Fibroblast of lung (primary cell): ENCODE measurements at regions not wholly inside any gene's neighbourhood (a gene's known extent, or its start where the extent isn't known, plus 50 kb on each side); places are given as distances from the start of the nearest gene placed in this dataset.

ENCODE experiments used
- DNase-seq, 2 donors: peaks; one replicate each; pipeline versions ENCODE4 v3.0.0 to v3.0.0-alpha.2; 2010; ENCODE audit warnings: low read depth in 2 of 2
- H2AFZ ChIP-seq: 2 replicates; pipeline ENCODE4 v1.5.1; 2012; ENCODE audit warnings: low read length, control low read depth, inconsistent platforms
- H3K27ac ChIP-seq: 2 replicates; pipeline ENCODE4 v1.5.1; 2011; ENCODE audit warnings: low read length, control low read depth; ENCODE audit not compliant: insufficient read depth
- H3K27me3 ChIP-seq: 2 replicates; pipeline ENCODE4 v1.5.1; 2011; ENCODE audit warnings: mild to moderate bottlenecking, low read length; ENCODE audit not compliant: control insufficient read depth, insufficient read depth
- H3K36me3 ChIP-seq: 2 replicates; pipeline ENCODE4 v1.5.1; 2011; ENCODE audit warnings: low read length; ENCODE audit not compliant: control insufficient read depth, insufficient read depth
- H3K4me1 ChIP-seq: 2 replicates; pipeline ENCODE4 v1.5.1; 2011; ENCODE audit warnings: low read length; ENCODE audit not compliant: control insufficient read depth, insufficient read depth; ENCODE audit errors: extremely low read depth
- H3K4me2 ChIP-seq: 2 replicates; pipeline ENCODE4 v1.5.1; 2011; ENCODE audit warnings: low read length, control low read depth; ENCODE audit not compliant: insufficient read depth; ENCODE audit errors: extremely low read depth
- H3K4me3 ChIP-seq, 4 experiments: fragments of 200-600 bp in 1 of 4; sonication (generic) in 1 of 4; replicated peaks in 1 of 4; 2 replicates each; pipeline ENCODE4 v1.5.1; 2011 to 2016; ENCODE audit warnings: low read length in 4 of 4, low read depth in 3 of 4, mild to moderate bottlenecking in 3 of 4, control low read depth in 2 of 4, inconsistent platforms in 1 of 4, mixed read lengths in 1 of 4; ENCODE audit not compliant: insufficient read depth in 1 of 4; ENCODE audit errors: control extremely low read depth in 1 of 4
- H3K79me2 ChIP-seq: 2 replicates; pipeline ENCODE4 v1.5.1; 2012; ENCODE audit warnings: mild to moderate bottlenecking, low read length, inconsistent platforms; ENCODE audit not compliant: control insufficient read depth, insufficient read depth
- H3K9ac ChIP-seq: 2 replicates; pipeline ENCODE4 v1.5.1; 2011; ENCODE audit warnings: mild to moderate bottlenecking, low read length, control low read depth; ENCODE audit not compliant: insufficient read depth
- H3K9me3 ChIP-seq: 2 replicates; pipeline ENCODE4 v1.5.1; 2012; ENCODE audit warnings: low read depth, low read length; ENCODE audit not compliant: control insufficient read depth, insufficient read depth
- H4K20me1 ChIP-seq: 2 replicates; pipeline ENCODE4 v1.5.1; 2011; ENCODE audit warnings: low read length; ENCODE audit not compliant: control insufficient read depth, insufficient read depth; ENCODE audit errors: extremely low read depth
- CTCF ChIP-seq, 2 donors: IDR thresholded peaks in 1 of 2; conservative IDR thresholded peaks in 1 of 2; 1 replicate in 1 of 2; 2 replicates in 1 of 2; pipeline ENCODE4 v1.5.1; 2011 to 2012; ENCODE audit warnings: low read length in 2 of 2, control low read depth in 1 of 2, inconsistent platforms in 1 of 2, low read depth in 1 of 2, mild to moderate bottlenecking in 1 of 2
- EZH2 ChIP-seq: IDR thresholded peaks from 2 replicates; pipeline ENCODE4 v1.5.1; 2012; ENCODE audit warnings: low read length, control low read depth, mild to moderate bottlenecking; ENCODE audit errors: missing control alignments

- Histone ChIP-seq H3K9me3 (no peaks in the 10 kb centered on the region), H4K20me1 (no peaks in the 10 kb centered on the region), H3K9ac (no peak overlapping the region), H3K27ac (no peak overlapping the region), H3K36me3 (no peaks in the 10 kb centered on the region), H3K4me1 (no peaks in the 10 kb centered on the region), H2AFZ (no peak overlapping the region), H3K27me3 (no peaks in the 10 kb centered on the region), H3K4me3 (no peak overlapping the region), H3K79me2 (no peaks in the 10 kb centered on the region), H3K4me2 (no peak overlapping the region)
- no peak for DNase-seq
- TF ChIP-seq CTCF (conservative IDR thresholded peaks at IDR 0.05 in 1 of 2, IDR thresholded peaks at IDR 0.05 in 1 of 2; ENCODE audit: low read depth in 1 of 2, low read length in 2 of 2) (no peak), EZH2 (no peak)
Observed at GRCh38 chr22:48051796-48052620, 1289.6 kb downstream of the TBC1D22A start.

- Histone ChIP-seq H3K79me2 (no peaks in the 10 kb centered on the region), H2AFZ (no peak overlapping the region), H3K27ac (no peak overlapping the region), H3K4me3 (no peak overlapping the region), H3K9me3 (no peaks in the 10 kb centered on the region), H3K36me3 (no peaks in the 10 kb centered on the region), H4K20me1 (no peaks in the 10 kb centered on the region), H3K4me2 (no peak overlapping the region), H3K4me1 (no peaks in the 10 kb centered on the region), H3K9ac (no peak overlapping the region), H3K27me3 (no peaks in the 10 kb centered on the region)
- DNase-seq, result no peak
- TF ChIP-seq CTCF (conservative IDR thresholded peaks at IDR 0.05 in 1 of 2, IDR thresholded peaks at IDR 0.05 in 1 of 2; ENCODE audit: low read depth in 1 of 2, low read length in 2 of 2), result no peak
- TF ChIP-seq EZH2, result no peak
Observed at GRCh38 chr22:48050836-48051235, 1288.4 kb downstream of the TBC1D22A start.

GRCh38 chr22:48049116-48049515 is 1286.7 kb downstream of the TBC1D22A start:
- DNase-seq, result no peak
- Histone ChIP-seq H2AFZ (no peak overlapping the region), H3K4me2 (no peak overlapping the region), H3K79me2 (no peaks in the 10 kb centered on the region), H4K20me1 (no peaks in the 10 kb centered on the region), H3K27ac (no peak overlapping the region), H3K36me3 (no peaks in the 10 kb centered on the region), H3K9me3 (no peaks in the 10 kb centered on the region), H3K9ac (no peak overlapping the region), H3K4me1 (no peaks in the 10 kb centered on the region), H3K27me3 (no peaks in the 10 kb centered on the region), H3K4me3 (no peak overlapping the region)
- TF ChIP-seq CTCF (conservative IDR thresholded peaks at IDR 0.05 in 1 of 2, IDR thresholded peaks at IDR 0.05 in 1 of 2; ENCODE audit: low read depth in 1 of 2, low read length in 2 of 2) (no peak), EZH2 (no peak)
